DOHH2 (cell line): ENCODE measurements at regions not wholly inside any gene's neighbourhood (a gene's known extent, or its start where the extent isn't known, plus 50 kb on each side); places are given as distances from the start of the nearest gene placed in this dataset.

Experiments
- H3F3A ChIP-seq: fragments of 200-600 bp; sonication (generic), shearing (Covaris generic); 2 replicates; pipeline ENCODE4 v1.6.0; 2016; ENCODE audit warnings: antibody characterized with exemption, mild to moderate bottlenecking; ENCODE audit not compliant: control insufficient read depth, insufficient read depth
- H3K27ac ChIP-seq: fragments of 200-600 bp; sonication (generic); 2 replicates; pipeline ENCODE4 v1.5.1; 2014; ENCODE audit warnings: low read depth, mild to moderate bottlenecking, low read length, moderate library complexity
- H3K27me3 ChIP-seq: fragments of 200-600 bp; sonication (generic); 2 replicates; pipeline ENCODE4 v1.6.1; 2014; ENCODE audit warnings: mild to moderate bottlenecking, low read length, mixed read lengths; ENCODE audit not compliant: control insufficient read depth
- H3K36me3 ChIP-seq: fragments of 200-600 bp; sonication (generic); 2 replicates; pipeline ENCODE4 v1.6.1; 2014; ENCODE audit warnings: mild to moderate bottlenecking, low read length, moderate library complexity, mixed read lengths; ENCODE audit not compliant: control insufficient read depth
- H3K4me1 ChIP-seq: fragments of 200-600 bp; sonication (generic); 2 replicates; pipeline ENCODE4 v1.6.1; 2014; ENCODE audit warnings: mild to moderate bottlenecking, low read length, mixed read lengths; ENCODE audit not compliant: control insufficient read depth
- H3K4me2 ChIP-seq: fragments of 200-600 bp; sonication (generic); 2 replicates; pipeline ENCODE4 v1.6.0; 2014; ENCODE audit warnings: mild to moderate bottlenecking, low read length, moderate library complexity
- H3K4me3 ChIP-seq: fragments of 200-600 bp; sonication (generic); 2 replicates; pipeline ENCODE4 v1.5.1; 2014; ENCODE audit warnings: mild to moderate bottlenecking, low read length, mixed read lengths
- H3K79me2 ChIP-seq: fragments of 200-600 bp; sonication (generic); 2 replicates; pipeline ENCODE4 v1.6.1; 2014; ENCODE audit warnings: mild to moderate bottlenecking, low read length, mixed read lengths; ENCODE audit not compliant: control insufficient read depth
- H3K9me2 ChIP-seq: fragments of 200-600 bp; sonication (generic); replicated peaks from 2 replicates; pipeline ENCODE4 v1.6.1; 2014; ENCODE audit warnings: mild to moderate bottlenecking, low read length, mixed read lengths; ENCODE audit not compliant: control insufficient read depth
- H3K9me3 ChIP-seq: fragments of 200-600 bp; sonication (generic); 2 replicates; pipeline ENCODE4 v1.6.1; 2014; ENCODE audit warnings: antibody characterized with exemption, low read length, mixed read lengths; ENCODE audit not compliant: control insufficient read depth, insufficient read depth
- H4K20me1 ChIP-seq: fragments of 200-600 bp; sonication (generic); 2 replicates; pipeline ENCODE4 v1.6.0; 2014; ENCODE audit warnings: low read depth, mild to moderate bottlenecking, antibody characterized with exemption, low read length, moderate library complexity; ENCODE audit not compliant: control insufficient read depth, insufficient read depth
- CTCF ChIP-seq: fragments of 200-600 bp; sonication (generic); IDR thresholded peaks from one replicate; pipeline ENCODE4 v1.5.1; 2014; ENCODE audit warnings: antibody characterized with exemption, mild to moderate bottlenecking, low read depth, low read length; ENCODE audit not compliant: poor library complexity, severe bottlenecking
- EZH2phosphoT487 ChIP-seq: fragments of 200-600 bp; sonication (generic); IDR thresholded peaks from 2 replicates; pipeline ENCODE4 v1.6.1; 2017; ENCODE audit warnings: borderline replicate concordance, mild to moderate bottlenecking, antibody characterized with exemption, low read length, moderate library complexity, mixed read lengths

GRCh38 chr2:145591109-145591809, 1071.3 kb upstream of the ZEB2 start:
- H4K20me1 ChIP-seq = no peaks in the 10 kb centered on the region
- peaks cover 4% of the 10 kb centered on the region; the same call in 1 of the 2 replicates for H3K36me3 ChIP-seq
- H3K79me2 ChIP-seq = no peaks in the 10 kb centered on the region
- no peaks in the 10 kb centered on the region for H3K9me2 ChIP-seq
- H3K27ac ChIP-seq = no peak overlapping the region
- TF ChIP-seq EZH2phosphoT487 = no peak
- TF ChIP-seq CTCF = no peak
- H3K4me2 ChIP-seq = no peak overlapping the region
- no peaks in the 10 kb centered on the region for H3K27me3 ChIP-seq
- H3F3A ChIP-seq = peaks cover 5% of the 10 kb centered on the region
- peaks cover 25% of the 10 kb centered on the region for H3K4me1 ChIP-seq
- H3K9me3 ChIP-seq = peaks cover 6% of the 10 kb centered on the region; the same call in 1 of the 2 replicates
- no peak overlapping the region for H3K4me3 ChIP-seq

GRCh38 chr2:145587922-145588321, 1068.0 kb upstream of the ZEB2 start:
- Histone ChIP-seq H3K4me3 (no peak overlapping the region), H3K4me1 (peaks cover 8% of the 10 kb centered on the region), H3K36me3 (no peaks in the 10 kb centered on the region; the same call in 1 of the 2 replicates), H3K9me2 (no peaks in the 10 kb centered on the region), H3K9me3 (peaks cover 6% of the 10 kb centered on the region; the same call in 1 of the 2 replicates), H3K27me3 (no peaks in the 10 kb centered on the region), H3K4me2 (no peak overlapping the region), H3F3A (no peaks in the 10 kb centered on the region), H3K27ac (no peak overlapping the region), H3K79me2 (no peaks in the 10 kb centered on the region), H4K20me1 (no peaks in the 10 kb centered on the region)
- TF ChIP-seq EZH2phosphoT487 (no peak), CTCF (no peak)

GRCh38 chr2:145584353-145584752, 1064.4 kb upstream of the ZEB2 start:
- Histone ChIP-seq H3K79me2 (no peaks in the 10 kb centered on the region), H4K20me1 (no peaks in the 10 kb centered on the region), H3K4me2 (no peak overlapping the region), H3K9me3 (peaks cover 9% of the 10 kb centered on the region; the same call in 1 of the 2 replicates), H3K27me3 (no peaks in the 10 kb centered on the region), H3K27ac (no peak overlapping the region), H3K4me3 (no peak overlapping the region), H3K36me3 (no peaks in the 10 kb centered on the region), H3K9me2 (no peaks in the 10 kb centered on the region), H3K4me1 (no peaks in the 10 kb centered on the region), H3F3A (no peaks in the 10 kb centered on the region)
- TF ChIP-seq CTCF = no peak
- no peak for TF ChIP-seq EZH2phosphoT487
